Activated CD4-positive, alpha-beta T cell treated with anti-CD3 and anti-CD28 coated beads for 24 hours (primary cell): ENCODE measurements at regions not wholly inside any gene's neighbourhood (a gene's known extent, or its start where the extent isn't known, plus 50 kb on each side); places are given as distances from the start of the nearest gene placed in this dataset.
A peak's percentile ranks its signal among the peaks of the same experiment; 100 is the strongest.

Source experiments
- DNase-seq, 2 donors: peaks; one replicate each; pipeline ENCODE4 v3.0.0-alpha.2; 2020; ENCODE audit warnings: low read depth in 2 of 2

- no peak for DNase-seq
Observed at GRCh38 chr1:17973694-17974093, 133.9 kb upstream of the IGSF21 start.

GRCh38 chr1:17976854-17977253, 130.7 kb upstream of the IGSF21 start:
- DNase-seq = no peak

GRCh38 chr1:17978016-17978415, 129.6 kb upstream of the IGSF21 start:
- DNase-seq = no peak

- DNase-seq = no peak
Observed at GRCh38 chr1:17979815-17980214, 127.8 kb upstream of the IGSF21 start.

GRCh38 chr1:17982197-17982596, 125.4 kb upstream of the IGSF21 start:
- no peak for DNase-seq

GRCh38 chr1:17984583-17984982, 123.0 kb upstream of the IGSF21 start:
- DNase-seq = peak in 1 of 2 donors; percentile 22

GRCh38 chr1:17986156-17986555, 121.4 kb upstream of the IGSF21 start:
- DNase-seq = no peak

GRCh38 chr1:17990401-17990800, 117.2 kb upstream of the IGSF21 start:
- no peak for DNase-seq

GRCh38 chr1:17991996-17992395, 115.6 kb upstream of the IGSF21 start:
- no peak for DNase-seq

GRCh38 chr1:17992800-17993199, 114.8 kb upstream of the IGSF21 start:
- DNase-seq = no peak

GRCh38 chr1:17994046-17994445, 113.6 kb upstream of the IGSF21 start:
- DNase-seq = no peak

- DNase-seq = no peak
Observed at GRCh38 chr1:17995480-17995879, 112.1 kb upstream of the IGSF21 start.

GRCh38 chr1:17998889-17999288, 108.7 kb upstream of the IGSF21 start:
- no peak for DNase-seq

- DNase-seq = no peak
Observed at GRCh38 chr1:17999884-18000283, 107.7 kb upstream of the IGSF21 start.

- no peak for DNase-seq
Observed at GRCh38 chr1:18001725-18002124, 105.9 kb upstream of the IGSF21 start.

- no peak for DNase-seq
Observed at GRCh38 chr1:18004278-18004677, 103.3 kb upstream of the IGSF21 start.

- no peak for DNase-seq
Observed at GRCh38 chr1:18005238-18005637, 102.4 kb upstream of the IGSF21 start.

- DNase-seq = no peak
Observed at GRCh38 chr1:18007391-18008041, 100.1 kb upstream of the IGSF21 start.

- DNase-seq = no peak
Observed at GRCh38 chr1:18008081-18008480, 99.5 kb upstream of the IGSF21 start.

- DNase-seq = no peak
Observed at GRCh38 chr1:18009055-18009454, 98.5 kb upstream of the IGSF21 start.

- DNase-seq = no peak
Observed at GRCh38 chr1:18009478-18009961, 98.1 kb upstream of the IGSF21 start.

GRCh38 chr1:18010408-18010807, 97.2 kb upstream of the IGSF21 start:
- no peak for DNase-seq

- no peak for DNase-seq
Observed at GRCh38 chr1:18010945-18011344, 96.7 kb upstream of the IGSF21 start.

GRCh38 chr1:18011703-18012102, 95.9 kb upstream of the IGSF21 start:
- no peak for DNase-seq
